ENCODE measurements at regions not wholly inside any gene's neighbourhood (a gene's known extent, or its start where the extent isn't known, plus 50 kb on each side); places are given as distances from the start of the nearest gene placed in this dataset.

- TF ChIP-seq, protein P1, sequence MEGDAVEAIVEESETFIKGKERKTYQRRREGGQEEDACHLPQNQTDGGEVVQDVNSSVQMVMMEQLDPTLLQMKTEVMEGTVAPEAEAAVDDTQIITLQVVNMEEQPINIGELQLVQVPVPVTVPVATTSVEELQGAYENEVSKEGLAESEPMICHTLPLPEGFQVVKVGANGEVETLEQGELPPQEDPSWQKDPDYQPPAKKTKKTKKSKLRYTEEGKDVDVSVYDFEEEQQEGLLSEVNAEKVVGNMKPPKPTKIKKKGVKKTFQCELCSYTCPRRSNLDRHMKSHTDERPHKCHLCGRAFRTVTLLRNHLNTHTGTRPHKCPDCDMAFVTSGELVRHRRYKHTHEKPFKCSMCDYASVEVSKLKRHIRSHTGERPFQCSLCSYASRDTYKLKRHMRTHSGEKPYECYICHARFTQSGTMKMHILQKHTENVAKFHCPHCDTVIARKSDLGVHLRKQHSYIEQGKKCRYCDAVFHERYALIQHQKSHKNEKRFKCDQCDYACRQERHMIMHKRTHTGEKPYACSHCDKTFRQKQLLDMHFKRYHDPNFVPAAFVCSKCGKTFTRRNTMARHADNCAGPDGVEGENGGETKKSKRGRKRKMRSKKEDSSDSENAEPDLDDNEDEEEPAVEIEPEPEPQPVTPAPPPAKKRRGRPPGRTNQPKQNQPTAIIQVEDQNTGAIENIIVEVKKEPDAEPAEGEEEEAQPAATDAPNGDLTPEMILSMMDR (IDR thresholded peaks at IDR 0.05) = no peak
- DNase-seq (ENCODE audit: low spot score) (no peak), ATAC-seq (ENCODE audit: low FRiP score) (no peak)
Observed at GRCh38 chr2:239516286-239516953, 115.6 kb upstream of the HDAC4 start.

DNA sequence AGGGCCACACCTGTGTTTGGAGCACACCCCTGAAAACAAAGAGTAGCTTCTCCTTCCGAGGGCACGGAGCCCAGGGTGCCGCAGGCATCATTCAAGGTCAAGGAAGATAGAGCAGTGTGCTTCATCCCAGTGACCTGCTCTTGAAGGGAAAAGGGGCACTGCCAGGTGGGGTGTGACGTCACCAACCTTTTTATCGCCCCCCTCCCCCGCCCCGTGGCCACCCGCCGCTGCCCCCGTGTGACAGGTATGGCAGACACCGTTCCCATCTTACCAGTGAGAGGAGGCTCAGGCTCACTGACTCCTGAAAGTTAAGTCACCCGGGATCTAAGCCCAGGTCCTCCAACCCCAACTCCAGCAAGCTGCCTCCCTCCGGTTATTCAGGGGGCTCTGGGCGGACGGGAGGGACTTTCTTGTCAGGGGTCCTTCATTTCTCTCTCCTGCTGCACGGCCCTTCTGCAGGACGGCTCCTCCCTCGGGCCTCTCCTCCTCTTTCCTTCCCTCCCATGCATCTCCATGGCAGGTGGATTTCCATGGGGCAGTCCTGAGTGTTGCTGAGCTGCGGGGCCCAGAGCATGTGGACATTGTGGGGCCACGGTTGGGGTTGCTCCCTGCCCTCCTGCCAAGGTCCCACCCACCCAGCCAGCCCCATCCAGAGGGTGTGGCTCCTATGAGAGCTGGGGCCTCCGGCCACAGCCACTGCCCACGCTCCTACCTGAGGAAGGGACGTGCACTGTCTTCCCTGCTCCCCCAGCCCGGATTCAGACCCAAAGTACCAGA, 114.1 kb upstream of the HDAC4 start:
- TF ChIP-seq, protein P1 (IDR thresholded peaks at IDR 0.05) = no peak
- no peak for ATAC-seq (ENCODE audit: low FRiP score)
- DNase-seq (ENCODE audit: low spot score) = no peak

DNA sequence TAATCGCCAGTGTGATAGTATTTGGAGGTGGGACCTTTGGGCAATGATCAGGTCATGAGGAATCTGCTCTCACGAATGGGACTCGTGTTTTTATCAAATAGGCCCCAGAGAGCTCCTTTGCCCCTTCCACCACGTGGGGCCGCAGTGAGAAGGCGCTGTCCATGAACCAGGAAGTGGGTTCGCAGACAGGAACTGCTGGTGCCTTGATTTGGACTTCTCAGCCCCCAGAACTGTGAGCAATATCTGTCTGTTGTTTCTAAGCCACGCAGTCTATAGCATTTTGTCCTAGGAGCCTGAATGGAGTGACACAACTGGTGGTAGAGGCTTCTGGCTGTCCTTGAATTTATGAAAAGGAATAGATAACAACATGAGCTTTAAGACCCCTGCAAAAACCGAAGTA, 111.2 kb upstream of the HDAC4 start:
- DNase-seq (ENCODE audit: low spot score) = no peak
- TF ChIP-seq, protein P1 (IDR thresholded peaks at IDR 0.05) = no peak
- no peak for ATAC-seq (ENCODE audit: low FRiP score)

GRCh38 chr2:239509373-239510143, 108.7 kb upstream of the HDAC4 start:
- ATAC-seq (ENCODE audit: low FRiP score) = no peak
- TF ChIP-seq, protein P1 (IDR thresholded peaks at IDR 0.05) = no peak

GRCh38 chr2:239508261-239508660, 107.4 kb upstream of the HDAC4 start:
- DNase-seq (ENCODE audit: low spot score) (no peak), ATAC-seq (ENCODE audit: low FRiP score) (no peak)
- TF ChIP-seq, protein P1 (IDR thresholded peaks at IDR 0.05) = no peak

More at GRCh38 chr2:239509373-239510143, 108.7 kb upstream of the HDAC4 start:
- no peak for DNase-seq (ENCODE audit: low spot score)

- DNase-seq (ENCODE audit: low spot score) (no peak), ATAC-seq (ENCODE audit: low FRiP score) (no peak)
- TF ChIP-seq, protein P1 (IDR thresholded peaks at IDR 0.05) = no peak
Observed at GRCh38 chr2:239507576-239508258, 106.9 kb upstream of the HDAC4 start.

Measured in omental fat pad (tissue), 3 donors.